HCT116 (cell line): ENCODE measurements at regions not wholly inside any gene's neighbourhood (a gene's known extent, or its start where the extent isn't known, plus 50 kb on each side); places are given as distances from the start of the nearest gene placed in this dataset.

Source experiments
- ATAC-seq: fragments of 200-7000 bp; cut with Tn5 transposase; 2 replicates; pipeline ENCODE4 v1.9.1; 2020; ENCODE audit warnings: mild to moderate bottlenecking, moderate library complexity
- BruUV-seq: library from RNA; stranded (reverse); fragments of 400-500 nt; replicated peaks from 2 replicates; lab custom pipeline; 2021; lab: Mats Ljungman, UMichigan
- CTCF ChIA-PET: fragments of 300-600 bp; sonication (Branson Sonifier 250); formaldehyde crosslinking; loops from one replicate; lab custom pipeline; 2021; ENCODE audit warnings: antibody characterized with exemption; lab: Charles Lee
- POLR2A ChIA-PET: fragments of 300-600, 350-600 bp; sonication (Branson Sonifier 250); formaldehyde crosslinking; loops from one replicate; lab custom pipeline; 2021; ENCODE audit warnings: antibody characterized with exemption; lab: Charles Lee
- RAD21 ChIA-PET, 2 experiments: fragments of 300-600 bp; sonication (Branson Sonifier 250); formaldehyde crosslinking; loops; one replicate each; lab custom pipeline; 2023; ENCODE audit warnings: low total read pairs in 2 of 2; ENCODE audit not compliant: uncharacterized antibody in 2 of 2, unreplicated experiment in 2 of 2, low non-redundant PET in 1 of 2; lab: Charles Lee
- DNase-seq: peaks from one replicate; pipeline ENCODE4 v3.0.0-alpha.2; 2010; ENCODE audit warnings: low read depth, low spot score
- H2AFZ ChIP-seq: fragments of 200-600 bp; shearing (Covaris generic), sonication (generic); 2 replicates; pipeline ENCODE4 v1.6.1; 2017; ENCODE audit warnings: low read depth, mixed run types, mixed read lengths, antibody characterized with exemption, low read length; ENCODE audit not compliant: poor library complexity, severe bottlenecking
- H3K27ac ChIP-seq: 2 replicates; pipeline ENCODE4 v1.5.1; 2012; ENCODE audit warnings: low read depth, low read length
- H3K27me3 ChIP-seq: fragments of 200-600 bp; sonication (generic); 2 replicates; pipeline ENCODE4 v1.6.1; 2016; ENCODE audit warnings: mixed run types, low read length, mixed read lengths; ENCODE audit not compliant: insufficient read depth
- H3K36me3 ChIP-seq, 2 experiments: fragments of 200-500 bp in 1 of 2; fragments of 200-600 bp in 1 of 2; sonication (Bioruptor generic) in 1 of 2; sonication (generic) in 1 of 2; 2 replicates each; pipeline versions ENCODE4 v1.5.1 to v1.6.1; 2014 to 2016; ENCODE audit warnings: low read length in 2 of 2, inconsistent platforms in 1 of 2, mixed read lengths in 1 of 2, mixed run types in 1 of 2; ENCODE audit not compliant: insufficient read depth in 2 of 2, control insufficient read depth in 1 of 2
- H3K4me1 ChIP-seq, 2 experiments: fragments of 200-600 bp in 1 of 2; sonication (generic) in 1 of 2; 2 replicates each; pipeline versions ENCODE4 v1.5.1 to v1.6.1; 2012 to 2017; ENCODE audit warnings: low read length in 2 of 2, inconsistent platforms in 1 of 2, mild to moderate bottlenecking in 1 of 2, mixed read lengths in 1 of 2, mixed run types in 1 of 2, moderate library complexity in 1 of 2; ENCODE audit not compliant: insufficient read depth in 2 of 2, control insufficient read depth in 1 of 2
- H3K4me2 ChIP-seq: fragments of 200-600 bp; sonication (generic); 2 replicates; pipeline ENCODE4 v1.6.1; 2017; ENCODE audit warnings: mixed run types, low read length, mixed read lengths
- H3K4me3 ChIP-seq, 2 experiments: fragments of 200-600 bp in 1 of 2; sonication (generic) in 1 of 2; replicated peaks in 1 of 2; 2 replicates each; pipeline ENCODE4 v1.5.1; 2011 to 2016; ENCODE audit warnings: low read length in 2 of 2, control low read depth in 1 of 2, low read depth in 1 of 2, mild to moderate bottlenecking in 1 of 2, mixed read lengths in 1 of 2, mixed run types in 1 of 2
- H3K79me2 ChIP-seq: fragments of 200-600 bp; sonication (generic); 2 replicates; pipeline ENCODE4 v1.6.1; 2017; ENCODE audit warnings: mild to moderate bottlenecking, mixed run types, low read length, moderate library complexity, mixed read lengths; ENCODE audit not compliant: insufficient read depth
- H3K9ac ChIP-seq: fragments of 200-600 bp; sonication (generic); 2 replicates; pipeline ENCODE4 v1.6.1; 2016; ENCODE audit warnings: low read length, mixed read lengths
- H3K9me2 ChIP-seq: fragments of 200-600 bp; sonication (generic), shearing (Covaris generic); 2 replicates; pipeline ENCODE4 v1.6.1; 2017; ENCODE audit warnings: mixed run types, mild to moderate bottlenecking, moderate library complexity; ENCODE audit not compliant: insufficient read depth
- H3K9me3 ChIP-seq, 2 experiments: fragments of 200-500 bp in 1 of 2; fragments of 200-600 bp in 1 of 2; sonication (Bioruptor generic) in 1 of 2; sonication (generic) in 1 of 2; 2 replicates each; pipeline ENCODE4 v1.6.1; 2014 to 2017; ENCODE audit warnings: low read length in 2 of 2, mixed read lengths in 2 of 2, inconsistent platforms in 1 of 2, low read depth in 1 of 2, mild to moderate bottlenecking in 1 of 2, mixed run types in 1 of 2, moderate library complexity in 1 of 2; ENCODE audit not compliant: control insufficient read depth in 1 of 2, insufficient read depth in 1 of 2
- H4K20me1 ChIP-seq: fragments of 200-600 bp; sonication (generic), shearing (Covaris generic); 2 replicates; pipeline ENCODE4 v1.6.1; 2017; ENCODE audit warnings: mixed run types, mild to moderate bottlenecking, moderate library complexity; ENCODE audit not compliant: insufficient read depth
- CBX3 ChIP-seq: IDR thresholded peaks from 2 replicates; pipeline ENCODE4 v1.6.1; 2012; ENCODE audit warnings: low read depth
- CEBPB ChIP-seq: IDR thresholded peaks from 2 replicates; pipeline ENCODE4 v1.6.1; 2012; ENCODE audit warnings: low read depth
- EGR1 ChIP-seq: IDR thresholded peaks from 2 replicates; pipeline ENCODE4 v1.6.1; 2012; ENCODE audit warnings: low read depth
- ELF1 ChIP-seq: IDR thresholded peaks from 2 replicates; pipeline ENCODE4 v1.6.1; 2012; ENCODE audit warnings: low read depth, borderline replicate concordance
- EZH2phosphoT487 ChIP-seq: fragments of 200-600 bp; IDR thresholded peaks from 2 replicates; pipeline ENCODE4 v1.6.1; 2018; ENCODE audit warnings: antibody characterized with exemption, borderline replicate concordance
- FOSL1 ChIP-seq: IDR thresholded peaks from 2 replicates; pipeline ENCODE4 v1.6.1; 2012; ENCODE audit warnings: low read depth
- JUND ChIP-seq: IDR thresholded peaks from 2 replicates; pipeline ENCODE4 v1.6.1; 2012
- POLR2A ChIP-seq: IDR thresholded peaks from 2 replicates; pipeline ENCODE4 v1.7.0; 2011; ENCODE audit warnings: borderline replicate concordance; ENCODE audit not compliant: insufficient read depth, insufficient read length; ENCODE audit errors: extremely low read depth
- POLR2AphosphoS5 ChIP-seq: IDR thresholded peaks from 2 replicates; pipeline ENCODE4 v1.6.1; 2011; ENCODE audit warnings: mild to moderate bottlenecking, low read depth, low read length, moderate library complexity
- SP1 ChIP-seq: IDR thresholded peaks from 2 replicates; pipeline ENCODE4 v1.6.1; 2012; ENCODE audit warnings: low read depth
- TCF7L2 ChIP-seq: IDR thresholded peaks from 2 replicates; pipeline ENCODE4 v1.7.0; 2011; ENCODE audit warnings: borderline replicate concordance, inconsistent platforms; ENCODE audit not compliant: insufficient read depth, insufficient read length; ENCODE audit errors: extremely low read depth
- ZFX ChIP-seq: fragments of 450-650 bp; IDR thresholded peaks from 2 replicates; pipeline ENCODE4 v1.6.1; 2017
- intact Hi-C: fragments of 100-400 bp; cut with micrococcal nuclease; formaldehyde crosslinking; loops from 2 replicates; pipeline ENCODE4 v1.10.0; 2022
- TF ChIP-seq, protein P1 (sequence below): IDR thresholded peaks from 2 replicates; pipeline ENCODE4 v1.6.1; 2012
- TF ChIP-seq, protein P2 (sequence below): IDR thresholded peaks from 2 replicates; pipeline ENCODE4 v1.6.1; 2012
- TF ChIP-seq, protein P3 (sequence below), 3 experiments: fragments of 200-600 bp in 1 of 3; sonication (generic) in 1 of 3; IDR thresholded peaks in 2 of 3; conservative IDR thresholded peaks in 1 of 3; 2 replicates each; pipeline ENCODE4 v1.5.1; 2012 to 2017; ENCODE audit warnings: low read depth in 2 of 3, low read length in 2 of 3, antibody characterized with exemption in 1 of 3, borderline replicate concordance in 1 of 3, control low read depth in 1 of 3, mild to moderate bottlenecking in 1 of 3, mixed read lengths in 1 of 3, mixed run types in 1 of 3, moderate library complexity in 1 of 3; ENCODE audit not compliant: insufficient read depth in 1 of 3

DNA sequence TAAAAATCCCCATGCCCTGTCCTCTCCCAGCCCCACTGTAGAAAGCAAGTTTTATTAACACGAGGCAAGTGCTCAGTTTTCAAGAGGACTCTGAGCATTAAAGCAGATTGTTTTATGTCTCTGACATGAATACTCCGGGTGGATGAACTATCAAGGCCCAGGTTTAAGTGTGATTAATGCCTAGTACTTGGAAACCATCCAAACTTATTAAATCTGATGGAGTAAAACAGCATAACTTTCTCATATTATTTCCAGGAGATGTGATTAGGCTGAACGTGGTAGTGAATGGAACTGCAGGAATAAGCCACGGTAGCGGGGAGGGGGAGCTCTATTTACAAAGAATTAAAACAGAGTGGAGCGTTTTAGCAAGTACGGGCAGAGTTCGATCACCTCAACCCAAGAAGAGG lies 144.2 kb upstream of the RNF32 start:
- H4K20me1 ChIP-seq: no peaks in the 10 kb centered on the region
- ChIA-PET CTCF (no interaction called here), POLR2A (no interaction called here), RAD21 (interaction anchor here in 1 of 2 experiments (0.6 kb wide), 1 partner anchor 681 kb away, joined by 3 read pairs; no protein-coding TSS in a partner anchor)
- DNase-seq (no peak), ATAC-seq (no peak)
- H3K4me2 ChIP-seq: no peak overlapping the region
- H3K9me2 ChIP-seq: no peaks in the 10 kb centered on the region
- no peaks in the 10 kb centered on the region for H3K79me2 ChIP-seq
- no peak overlapping the region for H3K9ac ChIP-seq
- H2AFZ ChIP-seq: no peak overlapping the region
- intact Hi-C loops: no loop called here
- no peaks in the 10 kb centered on the region for H3K36me3 ChIP-seq
- BruUV-seq: no TSS peak
- H3K4me3 ChIP-seq: no peak overlapping the region
- H3K9me3 ChIP-seq: no peaks in the 10 kb centered on the region
- no peaks in the 10 kb centered on the region for H3K4me1 ChIP-seq
- no peak overlapping the region for H3K27ac ChIP-seq
- H3K27me3 ChIP-seq: no peaks in the 10 kb centered on the region
- no peak for TF ChIP-seq SP1
- TF ChIP-seq CBX3: no peak
- TF ChIP-seq TCF7L2: no peak
- TF ChIP-seq JUND: no peak
- TF ChIP-seq ELF1: no peak
- TF ChIP-seq, protein P1, sequence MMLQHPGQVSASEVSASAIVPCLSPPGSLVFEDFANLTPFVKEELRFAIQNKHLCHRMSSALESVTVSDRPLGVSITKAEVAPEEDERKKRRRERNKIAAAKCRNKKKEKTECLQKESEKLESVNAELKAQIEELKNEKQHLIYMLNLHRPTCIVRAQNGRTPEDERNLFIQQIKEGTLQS: no peak
- no peak for TF ChIP-seq CEBPB
- no peak for TF ChIP-seq POLR2A
- no peak for TF ChIP-seq EZH2phosphoT487
- no peak for TF ChIP-seq FOSL1

DNA sequence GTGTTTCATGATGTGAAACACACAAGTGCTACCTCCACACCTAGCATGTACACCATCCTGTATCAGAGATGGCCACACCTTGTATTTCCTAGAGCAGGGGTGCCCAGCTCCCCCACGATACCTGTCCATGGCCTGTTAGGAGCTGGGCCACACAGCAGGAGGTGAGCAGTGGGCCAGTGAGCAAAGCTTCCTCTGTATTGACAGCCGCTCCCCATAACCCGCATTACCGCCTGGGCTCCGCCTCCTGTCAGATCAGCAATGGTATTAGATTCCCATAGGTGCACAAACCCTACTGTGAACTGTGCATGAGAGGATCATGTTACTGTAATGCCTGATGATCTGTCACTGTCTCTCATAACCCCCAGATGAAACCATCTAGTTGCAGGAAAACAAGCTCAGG lies 145.6 kb upstream of the RNF32 start:
- Histone ChIP-seq H3K27me3 (no peaks in the 10 kb centered on the region; the same call in 1 of the 2 replicates), H3K9ac (no peak overlapping the region), H3K4me3 (no peak overlapping the region), H3K4me2 (no peak overlapping the region), H3K36me3 (no peaks in the 10 kb centered on the region), H3K9me3 (no peaks in the 10 kb centered on the region), H2AFZ (no peak overlapping the region), H3K9me2 (no peaks in the 10 kb centered on the region), H3K79me2 (no peaks in the 10 kb centered on the region), H4K20me1 (no peaks in the 10 kb centered on the region), H3K4me1 (no peaks in the 10 kb centered on the region), H3K27ac (no peak overlapping the region)
- CTCF ChIA-PET: no interaction called here
- intact Hi-C loops: no loop called here
- ATAC-seq: no peak
- POLR2A ChIA-PET: no interaction called here
- TF ChIP-seq, protein P2, sequence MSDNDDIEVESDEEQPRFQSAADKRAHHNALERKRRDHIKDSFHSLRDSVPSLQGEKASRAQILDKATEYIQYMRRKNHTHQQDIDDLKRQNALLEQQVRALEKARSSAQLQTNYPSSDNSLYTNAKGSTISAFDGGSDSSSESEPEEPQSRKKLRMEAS: no peak
- TF ChIP-seq, protein P3, sequence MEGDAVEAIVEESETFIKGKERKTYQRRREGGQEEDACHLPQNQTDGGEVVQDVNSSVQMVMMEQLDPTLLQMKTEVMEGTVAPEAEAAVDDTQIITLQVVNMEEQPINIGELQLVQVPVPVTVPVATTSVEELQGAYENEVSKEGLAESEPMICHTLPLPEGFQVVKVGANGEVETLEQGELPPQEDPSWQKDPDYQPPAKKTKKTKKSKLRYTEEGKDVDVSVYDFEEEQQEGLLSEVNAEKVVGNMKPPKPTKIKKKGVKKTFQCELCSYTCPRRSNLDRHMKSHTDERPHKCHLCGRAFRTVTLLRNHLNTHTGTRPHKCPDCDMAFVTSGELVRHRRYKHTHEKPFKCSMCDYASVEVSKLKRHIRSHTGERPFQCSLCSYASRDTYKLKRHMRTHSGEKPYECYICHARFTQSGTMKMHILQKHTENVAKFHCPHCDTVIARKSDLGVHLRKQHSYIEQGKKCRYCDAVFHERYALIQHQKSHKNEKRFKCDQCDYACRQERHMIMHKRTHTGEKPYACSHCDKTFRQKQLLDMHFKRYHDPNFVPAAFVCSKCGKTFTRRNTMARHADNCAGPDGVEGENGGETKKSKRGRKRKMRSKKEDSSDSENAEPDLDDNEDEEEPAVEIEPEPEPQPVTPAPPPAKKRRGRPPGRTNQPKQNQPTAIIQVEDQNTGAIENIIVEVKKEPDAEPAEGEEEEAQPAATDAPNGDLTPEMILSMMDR (IDR thresholded peaks at IDR 0.05 in 2 of 3, conservative IDR thresholded peaks at IDR 0.05 in 1 of 3; ENCODE audit: borderline replicate concordance in 1 of 3, insufficient read depth in 1 of 3, low read depth in 2 of 3, low read length in 2 of 3): no peak
- TF ChIP-seq ZFX (no peak), EGR1 (no peak), POLR2AphosphoS5 (no peak)
- RAD21 ChIA-PET: no interaction called here
- no peak for DNase-seq
- BruUV-seq: no TSS peak
